Neural progenitor cell (in vitro differentiated cells): ENCODE measurements at regions not wholly inside any gene's neighbourhood (a gene's known extent, or its start where the extent isn't known, plus 50 kb on each side); places are given as distances from the start of the nearest gene placed in this dataset.

ENCODE experiments used
- EZH2 ChIP-seq: fragments of 200-600 bp; sonication (generic); IDR thresholded peaks from 2 replicates; pipeline ENCODE4 v1.6.1; 2017; ENCODE audit warnings: antibody characterized with exemption, mild to moderate bottlenecking, moderate library complexity
- TF ChIP-seq, protein P1 (sequence below): fragments of 200-600 bp; sonication (generic); IDR thresholded peaks from 2 replicates; pipeline ENCODE4 v1.5.1; 2017; ENCODE audit warnings: antibody characterized with exemption, mild to moderate bottlenecking

DNA sequence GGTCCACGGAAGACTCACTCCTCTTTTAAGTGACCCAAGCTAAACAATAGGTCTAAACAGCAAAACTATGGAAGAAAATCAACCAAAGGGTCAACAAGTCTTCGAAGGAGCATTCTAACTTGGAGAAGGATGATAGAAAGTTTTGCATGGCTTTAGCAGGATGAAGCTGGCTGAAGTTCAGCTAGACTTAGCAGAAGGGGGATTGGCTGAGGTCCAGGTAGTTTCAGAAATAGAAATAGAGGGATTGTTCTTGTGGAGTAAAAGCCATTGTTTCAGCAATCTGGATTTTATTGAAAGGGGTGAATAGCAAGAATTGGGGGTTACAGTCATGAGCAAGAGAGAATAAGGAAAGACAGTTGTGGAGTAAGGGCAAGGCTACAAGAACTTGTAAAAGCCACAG lies 84.7 kb upstream of the TSPAN8 start:
- TF ChIP-seq, protein P1, sequence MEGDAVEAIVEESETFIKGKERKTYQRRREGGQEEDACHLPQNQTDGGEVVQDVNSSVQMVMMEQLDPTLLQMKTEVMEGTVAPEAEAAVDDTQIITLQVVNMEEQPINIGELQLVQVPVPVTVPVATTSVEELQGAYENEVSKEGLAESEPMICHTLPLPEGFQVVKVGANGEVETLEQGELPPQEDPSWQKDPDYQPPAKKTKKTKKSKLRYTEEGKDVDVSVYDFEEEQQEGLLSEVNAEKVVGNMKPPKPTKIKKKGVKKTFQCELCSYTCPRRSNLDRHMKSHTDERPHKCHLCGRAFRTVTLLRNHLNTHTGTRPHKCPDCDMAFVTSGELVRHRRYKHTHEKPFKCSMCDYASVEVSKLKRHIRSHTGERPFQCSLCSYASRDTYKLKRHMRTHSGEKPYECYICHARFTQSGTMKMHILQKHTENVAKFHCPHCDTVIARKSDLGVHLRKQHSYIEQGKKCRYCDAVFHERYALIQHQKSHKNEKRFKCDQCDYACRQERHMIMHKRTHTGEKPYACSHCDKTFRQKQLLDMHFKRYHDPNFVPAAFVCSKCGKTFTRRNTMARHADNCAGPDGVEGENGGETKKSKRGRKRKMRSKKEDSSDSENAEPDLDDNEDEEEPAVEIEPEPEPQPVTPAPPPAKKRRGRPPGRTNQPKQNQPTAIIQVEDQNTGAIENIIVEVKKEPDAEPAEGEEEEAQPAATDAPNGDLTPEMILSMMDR = no peak
- TF ChIP-seq EZH2 = no peak
